ENCODE measurements at regions not wholly inside any gene's neighbourhood (a gene's known extent, or its start where the extent isn't known, plus 50 kb on each side); places are given as distances from the start of the nearest gene placed in this dataset.

GRCh38 chr10:10785627-10786026 is 232.0 kb upstream of the CELF2 start:
- TF ChIP-seq CTCF (IDR thresholded peaks at IDR 0.05; ENCODE audit: insufficient read depth, low read length) (no peak), POLR2AphosphoS5 (IDR thresholded peaks at IDR 0.05; ENCODE audit: low read depth) (no peak), REST (IDR thresholded peaks at IDR 0.05; ENCODE audit: insufficient replicate concordance, low read depth) (no peak), SPI1 (IDR thresholded peaks at IDR 0.05; ENCODE audit: borderline replicate concordance, low read depth) (no peak), GABPA (IDR thresholded peaks at IDR 0.05; ENCODE audit: low read depth) (no peak)

Measured in HL-60 (cell line).